HUDEP-2 (cell line): ENCODE measurements at regions not wholly inside any gene's neighbourhood (a gene's known extent, or its start where the extent isn't known, plus 50 kb on each side); places are given as distances from the start of the nearest gene placed in this dataset.

Source experiments
- DNase-seq, 76 experiments: peaks; one replicate each; lab custom pipeline; 2025; ENCODE audit not compliant: unreplicated experiment in 76 of 76; lab: John Stamatoyannopoulos, UW

DNA sequence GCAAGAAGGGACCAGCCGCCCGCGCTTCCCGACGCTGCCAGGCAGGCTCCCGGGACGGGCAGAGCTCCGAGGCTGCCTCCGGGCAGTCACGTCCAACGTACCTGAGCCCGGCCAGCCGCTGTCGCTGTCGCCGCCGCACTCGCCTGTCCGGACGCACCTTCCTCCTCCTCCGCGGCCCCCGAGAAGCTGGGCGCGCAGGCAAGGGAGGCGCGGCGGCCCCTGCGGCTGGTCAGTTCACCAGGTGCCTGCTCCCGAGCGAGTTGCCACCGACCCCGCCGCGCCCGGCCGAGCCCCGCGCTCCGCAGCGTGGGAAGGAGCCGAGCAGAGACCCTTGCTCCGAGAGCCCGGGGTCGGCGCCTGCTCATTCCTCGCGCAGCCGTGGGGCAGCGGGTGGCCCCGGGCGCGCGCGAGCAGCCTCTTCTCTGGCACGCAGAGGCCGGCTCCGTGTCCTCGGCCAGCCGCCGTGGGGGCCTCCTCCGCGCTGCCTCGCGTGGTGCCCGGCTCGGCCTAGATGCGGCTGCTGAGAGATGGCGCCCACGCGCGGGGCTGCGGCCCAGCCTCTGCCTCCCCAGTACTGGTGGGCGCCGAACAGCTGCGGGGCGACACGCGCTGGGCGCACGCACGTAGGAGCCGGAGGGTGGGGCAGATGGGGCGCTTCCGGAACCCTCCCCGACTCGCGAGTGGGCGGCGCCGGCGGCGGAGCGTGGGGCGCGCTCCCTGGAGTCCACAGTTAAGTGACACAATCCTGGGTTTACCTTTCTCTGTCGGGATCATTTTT is 419.4 kb downstream of the UQCRFS1 start:
- DNase-seq = no peak

DNA sequence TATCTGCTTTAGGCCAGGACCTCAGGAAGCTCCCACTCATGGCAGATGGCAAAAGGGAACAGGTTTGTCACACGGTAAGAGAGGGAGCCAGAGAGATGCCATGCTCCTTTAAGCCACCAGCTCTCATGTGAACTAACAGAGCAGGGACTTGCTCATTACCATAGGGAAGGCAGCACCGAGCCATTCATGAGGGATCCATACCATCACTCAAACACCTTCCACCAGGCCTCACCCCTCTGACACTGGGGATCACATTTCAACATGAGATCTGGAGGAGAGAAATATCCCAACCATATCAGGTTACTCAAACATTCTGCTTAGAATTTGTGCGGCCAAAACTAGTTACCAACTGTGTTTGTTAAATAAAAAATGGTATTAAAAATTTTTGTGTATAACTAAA is 427.0 kb downstream of the UQCRFS1 start:
- DNase-seq = no peak

DNA sequence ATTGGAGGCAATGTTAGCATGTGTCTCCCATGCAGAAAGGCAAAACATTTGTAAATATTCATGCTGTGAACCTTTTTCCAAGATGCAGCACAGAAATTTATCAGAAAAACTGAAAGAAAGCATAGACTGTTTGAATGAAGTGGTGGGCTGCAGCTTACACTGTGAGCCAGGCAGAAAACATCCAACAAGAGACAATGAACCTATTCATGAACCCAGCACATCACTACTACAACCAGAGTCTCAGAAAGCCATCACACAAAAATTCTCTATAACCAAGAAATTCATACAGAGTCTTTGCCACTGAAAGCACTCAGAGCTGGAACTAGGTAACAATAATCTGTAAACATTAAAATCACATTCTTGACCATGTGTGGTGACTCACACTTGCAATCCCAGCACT is 448.9 kb downstream of the UQCRFS1 start:
- no peak for DNase-seq

DNA sequence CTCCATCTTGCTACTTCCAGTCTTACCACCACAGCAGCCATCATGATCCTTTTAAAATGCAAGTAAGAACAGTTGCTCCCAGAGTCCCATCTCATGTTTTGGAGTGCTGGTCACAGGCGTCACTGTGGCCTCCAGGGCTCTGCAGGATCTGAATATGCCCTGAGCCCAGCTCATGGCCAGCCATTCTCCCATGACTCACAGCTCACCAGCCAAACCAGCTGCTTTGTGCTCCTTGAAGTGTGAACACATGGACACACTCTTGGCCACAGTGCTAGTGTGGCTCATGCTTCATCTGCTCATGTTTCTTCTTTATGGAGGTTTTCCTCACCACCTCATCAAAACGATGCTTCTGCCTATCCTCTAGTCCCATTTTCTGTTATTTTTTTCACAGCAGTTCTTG is 466.5 kb downstream of the UQCRFS1 start:
- no peak for DNase-seq

DNA sequence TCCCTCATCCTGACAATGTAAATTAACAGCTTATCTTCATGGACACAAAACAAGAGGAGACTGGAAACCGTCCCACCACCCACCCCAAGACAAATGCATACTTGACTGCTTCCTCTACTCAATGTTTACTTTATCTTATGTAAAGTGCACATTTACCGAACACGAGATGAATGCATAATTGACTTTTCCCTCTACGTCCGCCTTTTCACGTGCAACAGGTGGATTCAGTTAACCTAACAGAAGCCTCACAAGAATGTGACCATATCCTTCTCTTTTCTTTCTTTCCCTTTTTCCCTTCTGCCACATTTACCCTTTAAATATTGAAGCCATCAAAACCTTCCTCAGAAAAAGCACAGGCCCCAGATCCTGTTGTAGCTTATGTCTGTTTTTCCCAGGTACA is 468.0 kb downstream of the UQCRFS1 start:
- no peak for DNase-seq

DNA sequence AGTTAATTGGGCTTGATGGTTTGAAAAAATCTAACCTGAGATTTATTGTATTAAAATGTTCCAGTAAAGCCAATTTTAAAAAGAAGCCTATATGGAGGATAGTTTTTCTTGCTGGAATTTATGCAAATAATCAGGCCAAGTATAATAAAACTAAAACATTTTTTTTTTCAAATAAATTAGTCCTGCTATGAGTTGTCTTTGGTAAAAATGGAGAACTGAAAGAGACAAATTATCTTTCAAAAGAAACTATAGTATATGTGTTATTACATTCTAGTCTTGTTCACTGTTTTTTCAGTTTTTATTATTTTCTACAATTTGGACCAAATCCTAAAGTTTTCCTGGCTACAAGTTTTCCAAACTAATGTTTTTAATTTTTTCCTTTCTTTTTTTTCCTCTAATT is 468.9 kb downstream of the UQCRFS1 start:
- DNase-seq = no peak

DNA sequence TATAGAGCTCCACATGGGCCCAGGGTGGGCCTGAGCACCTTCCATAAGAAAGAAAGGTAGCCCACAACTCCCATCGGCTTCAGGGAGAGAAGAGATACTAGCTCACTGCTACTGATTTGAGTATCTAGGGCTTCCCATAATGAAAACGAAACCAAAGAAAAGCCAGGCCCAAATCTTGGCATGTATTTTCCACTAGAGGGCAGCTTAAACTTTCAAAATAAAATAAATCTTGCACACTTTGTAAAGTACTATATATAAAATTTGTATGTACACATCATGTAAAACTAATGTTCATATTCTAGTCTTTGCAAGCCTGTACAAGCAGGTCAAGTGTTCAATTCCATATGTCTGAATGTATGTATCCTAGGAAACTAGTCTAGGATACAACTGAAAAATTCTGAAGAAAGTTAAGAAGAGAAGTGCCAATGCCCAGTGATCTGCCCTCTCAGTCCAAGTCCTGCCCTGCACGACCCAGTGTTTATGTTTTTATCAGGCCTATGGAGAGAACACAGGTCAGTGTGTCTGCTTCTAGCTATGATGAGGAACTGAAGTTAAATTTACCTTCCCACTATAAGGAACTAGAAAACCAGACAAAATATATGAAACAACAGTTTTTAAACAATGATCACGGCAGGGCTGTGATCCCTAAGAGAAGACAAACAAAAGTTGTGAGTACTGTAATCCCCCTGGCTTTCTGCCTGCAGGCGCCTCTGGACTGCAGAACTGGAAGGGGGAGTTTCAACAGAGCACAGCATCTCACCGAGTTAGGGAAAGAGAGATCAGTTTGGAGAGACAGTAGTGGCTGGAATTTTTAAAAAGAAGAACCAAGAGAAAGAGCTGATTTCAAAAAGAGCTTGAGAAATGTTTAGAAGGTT is 475.7 kb downstream of the UQCRFS1 start:
- DNase-seq = peak in 12 of 76 experiments; percentile 3 to 59 (median 18)

DNA sequence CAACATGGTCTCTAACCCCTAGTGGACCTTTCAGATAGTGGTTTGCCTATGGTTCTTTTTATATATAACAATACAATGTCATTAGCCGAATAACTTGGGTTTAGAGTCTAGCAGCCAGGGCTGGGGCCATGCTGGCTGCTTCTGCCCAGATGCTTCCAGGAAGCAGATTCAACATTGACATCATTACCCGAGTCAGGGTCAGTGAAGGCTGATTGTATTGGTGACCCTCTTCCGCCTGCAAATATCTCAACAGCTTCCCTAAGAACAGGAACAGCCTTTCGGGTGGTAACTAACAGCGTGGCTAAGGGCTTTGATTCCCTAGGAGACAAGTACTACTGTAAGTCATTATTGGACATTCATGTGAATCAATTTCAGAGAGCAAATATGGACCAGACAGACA is 476.4 kb downstream of the UQCRFS1 start:
- DNase-seq = no peak

DNA sequence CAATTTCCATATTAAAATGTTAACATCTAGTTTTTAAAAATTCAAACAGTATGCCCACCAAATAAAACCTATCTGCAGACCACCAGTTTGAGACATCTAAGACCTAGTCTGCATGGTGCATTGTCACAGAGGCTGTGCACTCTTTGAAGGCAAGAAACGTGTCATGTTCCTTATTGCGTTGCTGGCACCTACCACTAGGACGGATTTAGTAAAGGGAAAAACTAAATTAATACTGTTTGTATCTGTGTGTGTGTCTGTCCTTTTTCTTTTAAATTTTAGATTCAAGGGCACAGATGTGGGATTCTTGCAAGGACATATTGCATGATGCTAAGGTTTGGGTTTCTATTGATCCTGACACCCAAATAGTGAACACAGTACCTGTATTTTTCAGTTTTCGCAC is 481.4 kb downstream of the UQCRFS1 start:
- no peak for DNase-seq

DNA sequence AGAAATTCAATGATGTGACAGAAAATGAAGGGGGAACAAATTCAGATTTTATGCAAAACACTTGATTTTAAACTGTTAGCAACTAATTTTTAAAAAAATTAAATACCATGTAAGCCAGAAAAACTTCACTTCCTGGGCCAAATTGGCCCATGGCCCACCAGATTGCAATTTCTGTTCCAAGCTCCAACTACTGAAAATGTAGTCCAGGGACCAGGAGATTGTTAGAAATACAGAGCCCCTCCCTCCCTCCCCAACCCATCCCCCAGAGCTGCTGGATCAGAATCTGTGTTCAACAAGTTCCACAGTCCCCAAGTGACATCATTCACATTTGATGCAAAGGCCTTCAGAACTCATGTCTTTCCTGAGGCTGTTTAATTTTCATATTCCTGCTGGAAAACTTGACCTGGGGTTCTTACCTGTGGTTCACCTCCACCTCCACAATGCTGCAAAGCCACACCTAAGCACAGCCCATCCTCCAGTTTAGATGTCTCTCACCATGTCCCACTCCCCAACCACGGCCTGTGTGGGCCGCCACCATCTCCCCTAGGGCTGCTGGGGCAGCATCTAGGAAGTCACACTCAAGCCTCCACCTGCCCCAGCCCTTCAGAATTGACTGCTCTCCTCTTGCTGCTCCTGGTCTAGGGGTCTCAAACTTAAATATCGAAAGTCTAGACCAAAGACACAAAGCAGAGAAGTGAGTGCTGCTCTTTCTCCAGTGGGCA is 482.0 kb downstream of the UQCRFS1 start:
- no peak for DNase-seq

DNA sequence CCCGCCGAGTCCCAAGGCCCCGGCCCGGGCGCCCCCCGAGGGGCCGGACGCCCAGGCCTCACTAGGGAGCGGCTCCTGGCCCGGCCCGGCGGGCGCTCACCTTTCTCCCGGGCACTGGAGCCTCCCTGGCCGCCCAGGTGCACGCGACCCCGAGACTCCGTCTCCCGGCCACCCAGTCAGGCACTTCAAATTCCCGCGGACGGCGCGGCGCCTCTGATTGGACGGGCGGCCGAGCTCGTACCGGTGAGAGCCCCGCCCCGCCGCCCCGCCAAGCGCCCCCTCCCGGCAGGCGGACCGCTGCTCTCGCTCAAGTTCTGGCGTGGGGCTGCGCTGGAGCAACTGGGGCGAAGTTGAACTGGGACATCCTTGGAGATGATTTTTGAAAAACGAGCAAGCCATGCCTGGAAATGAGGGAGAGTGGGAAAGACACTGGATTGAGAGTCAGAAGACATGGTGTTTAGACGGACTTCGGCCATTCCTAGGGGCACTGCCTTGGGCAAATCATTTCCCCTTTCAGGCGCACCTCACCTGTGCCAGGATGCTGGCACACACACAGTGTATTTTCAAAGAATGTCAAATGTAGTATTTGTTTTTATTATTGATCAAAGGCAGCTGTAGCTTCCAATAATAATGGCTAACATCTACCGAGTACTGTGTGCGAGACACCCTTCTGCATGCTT is 485.3 kb downstream of the UQCRFS1 start:
- peak in 33 of 76 experiments; percentile 5 to 72 (median 46) for DNase-seq

DNA sequence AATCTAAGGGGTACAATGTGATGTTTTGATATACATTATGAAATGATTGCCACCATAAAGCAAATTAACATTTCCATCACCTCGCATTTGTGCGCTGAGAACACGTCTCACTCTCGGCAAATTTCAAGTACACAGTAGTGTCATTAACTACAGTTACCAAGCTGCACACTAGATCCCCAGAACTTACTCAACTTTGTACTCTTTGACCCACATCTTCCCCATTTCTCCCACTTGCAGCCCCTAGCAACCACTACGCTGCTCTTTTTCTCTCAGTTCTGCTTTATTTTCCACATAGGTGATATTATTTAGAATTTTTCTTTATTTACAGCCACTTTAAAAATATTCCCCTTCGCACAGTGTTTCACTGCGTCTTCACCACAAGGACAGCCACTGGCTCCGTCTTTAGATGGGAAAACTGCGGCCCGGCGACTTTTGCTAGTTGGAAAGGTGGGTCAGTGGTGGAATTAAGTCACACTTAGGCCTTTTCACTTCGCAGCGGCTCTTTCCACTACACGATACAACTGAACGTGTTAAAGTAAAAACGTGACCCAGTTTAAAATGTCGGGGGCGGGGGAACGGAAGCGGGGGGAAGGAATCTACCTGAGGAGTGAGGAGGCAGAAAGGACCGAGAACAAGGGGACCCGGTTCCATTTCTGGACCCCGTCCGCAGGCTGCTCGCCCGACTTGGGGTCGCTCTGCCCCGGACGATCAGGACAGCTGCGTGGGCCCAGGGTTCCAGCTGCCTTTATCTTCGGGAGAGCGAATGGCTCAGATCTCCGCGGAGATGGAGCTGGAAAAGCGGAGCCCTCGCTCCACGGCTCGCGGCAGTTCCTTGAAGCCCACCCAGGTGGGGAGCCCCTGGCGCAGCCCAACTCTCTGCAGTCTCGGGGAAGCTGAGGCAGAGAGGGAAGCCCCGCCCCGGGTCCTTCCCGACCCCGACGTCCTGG is 486.1 kb downstream of the UQCRFS1 start:
- no peak for DNase-seq

DNA sequence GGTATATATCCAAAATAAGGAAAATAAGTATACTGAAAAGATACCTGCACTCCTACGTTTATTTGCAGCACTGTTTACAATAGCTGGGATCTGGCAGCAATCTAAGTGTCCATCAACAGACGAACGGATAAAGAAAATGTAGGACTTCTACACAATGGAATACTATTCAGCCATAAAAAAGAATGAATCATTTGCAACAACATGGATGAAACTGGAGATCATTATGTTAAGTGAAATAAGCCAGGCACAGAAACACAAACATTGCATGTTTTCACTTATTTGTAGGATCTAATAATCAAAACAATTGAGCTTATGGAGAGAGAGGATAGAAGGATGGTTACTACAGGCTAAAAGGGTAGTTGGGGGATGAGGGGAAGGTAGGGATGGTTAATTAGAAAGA is 494.0 kb downstream of the UQCRFS1 start:
- no peak for DNase-seq

DNA sequence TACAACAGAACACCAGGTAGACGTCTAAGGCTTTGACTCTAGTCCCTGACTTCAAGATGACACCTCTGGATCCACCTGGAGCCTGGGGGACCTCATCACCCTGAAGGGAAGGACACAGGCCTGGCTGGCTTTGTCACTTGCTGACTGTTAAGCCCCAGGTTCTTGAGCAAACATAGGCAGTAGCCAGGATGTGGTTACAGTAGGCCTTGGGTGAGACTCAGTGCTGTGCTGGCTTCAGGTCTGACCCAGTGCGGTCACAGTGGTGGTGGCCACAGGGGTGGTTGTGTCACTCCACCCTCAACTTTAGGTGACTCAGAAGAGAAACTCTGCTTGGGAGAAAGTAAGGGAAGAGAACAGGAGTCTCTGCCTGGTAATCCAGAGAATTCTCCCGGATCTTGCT is 497.8 kb downstream of the UQCRFS1 start:
- no peak for DNase-seq

DNA sequence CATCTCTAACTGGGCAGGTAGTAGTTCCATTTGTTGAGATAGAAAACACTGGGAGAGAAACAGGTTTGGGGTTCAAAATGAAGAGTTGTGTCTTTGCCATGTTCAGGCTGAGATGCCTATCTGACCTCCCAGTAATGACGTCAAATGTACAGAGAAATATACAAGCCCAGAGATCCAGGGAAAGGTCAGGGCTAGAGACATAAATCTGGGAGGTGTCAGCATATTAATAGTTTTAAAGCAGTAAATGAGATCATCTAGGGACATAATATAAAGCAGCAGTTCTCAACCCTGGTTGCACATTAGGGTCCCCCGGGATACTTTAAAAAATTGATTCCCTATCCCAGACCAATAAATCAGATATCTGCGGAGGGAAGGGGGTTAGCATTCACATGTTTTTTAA is 501.5 kb downstream of the UQCRFS1 start:
- no peak for DNase-seq

DNA sequence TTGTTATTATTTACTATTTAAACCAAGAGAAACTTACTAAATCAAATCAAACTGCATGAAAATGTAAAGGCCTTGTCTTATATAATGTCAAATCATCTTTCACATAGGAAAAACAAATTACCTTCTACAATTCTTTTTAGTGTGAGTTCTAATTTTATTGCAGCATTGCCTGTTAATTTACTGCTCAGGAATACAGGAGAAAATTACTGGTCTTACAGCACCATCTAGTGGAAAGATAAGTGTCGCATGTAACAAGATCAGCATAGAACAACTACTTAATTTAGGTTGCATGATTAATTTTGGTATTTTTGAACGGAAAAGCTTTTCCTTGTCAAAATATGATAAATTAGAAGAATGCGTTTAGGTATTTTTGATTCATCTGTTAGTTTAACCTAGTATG is 502.7 kb downstream of the UQCRFS1 start:
- DNase-seq = peak in 30 of 76 experiments; percentile 5 to 73 (median 44)

DNA sequence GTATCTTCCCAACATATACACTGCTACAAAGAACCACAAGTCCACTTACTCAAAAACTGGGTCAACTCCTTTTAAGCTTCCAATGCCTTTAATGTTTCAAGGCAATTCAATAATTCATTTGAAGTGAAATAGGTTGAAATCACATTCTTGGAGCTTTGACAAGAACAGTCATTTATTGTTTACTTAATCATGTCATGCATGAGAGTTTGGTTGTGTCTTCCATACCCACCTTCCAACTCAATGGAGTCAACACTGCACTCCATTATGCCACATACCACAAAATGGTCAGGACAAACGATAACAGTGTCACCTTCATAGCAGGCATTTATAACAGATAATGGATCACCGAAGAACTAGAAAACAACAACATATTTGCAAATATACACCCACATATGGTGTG is 506.3 kb downstream of the UQCRFS1 start:
- DNase-seq = no peak

DNA sequence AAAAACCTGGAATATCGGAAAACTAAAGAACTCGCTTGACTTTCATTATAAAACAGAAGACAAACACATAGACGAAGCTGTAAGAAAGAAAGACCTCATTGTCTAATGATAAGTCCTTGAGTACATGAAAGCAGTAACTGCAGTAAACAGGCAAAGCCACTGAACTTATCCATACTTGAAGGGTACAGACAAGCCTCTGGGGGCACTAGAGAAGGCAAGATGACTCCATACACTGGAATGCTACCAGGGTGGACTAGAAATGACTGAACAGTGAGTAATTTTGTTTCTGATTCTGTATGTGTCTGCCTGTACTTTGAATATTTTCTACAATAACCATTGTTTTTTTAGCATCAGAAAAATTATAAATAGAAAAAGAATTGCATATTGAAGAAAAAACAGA is 507.9 kb downstream of the UQCRFS1 start:
- DNase-seq = peak in 5 of 76 experiments; percentile 3 to 42 (median 17)

DNA sequence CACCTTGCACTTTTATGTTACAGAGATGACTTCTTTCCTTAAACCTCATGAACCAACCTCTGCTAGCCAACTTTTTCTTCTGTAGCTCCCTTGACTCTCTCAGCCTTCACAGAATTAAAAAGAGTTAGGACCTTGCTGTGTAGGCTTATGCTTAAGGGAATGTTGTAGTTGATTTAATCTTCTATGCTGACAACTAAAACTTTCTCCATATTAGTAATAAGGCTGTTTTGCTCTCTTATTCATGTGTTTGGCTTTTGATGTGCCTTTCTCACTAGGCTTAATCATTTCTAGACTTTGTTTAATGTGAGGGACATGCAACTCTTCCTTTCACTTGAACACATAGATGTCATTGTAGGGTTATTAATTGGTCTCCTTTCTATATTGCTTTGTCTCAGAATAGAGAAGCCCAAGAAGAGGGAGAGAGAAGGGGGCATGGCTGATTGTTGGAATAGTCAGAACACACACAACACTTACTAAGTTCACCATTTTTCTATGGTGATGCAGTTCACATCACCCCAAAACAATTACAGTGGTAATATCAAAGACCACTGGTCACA is 509.5 kb downstream of the UQCRFS1 start:
- DNase-seq = no peak
